Naive B cell (primary cell): ENCODE measurements at regions not wholly inside any gene's neighbourhood (a gene's known extent, or its start where the extent isn't known, plus 50 kb on each side); places are given as distances from the start of the nearest gene placed in this dataset.
"Not testable (repeated sequence)": the region's sequence is repeated elsewhere in the genome, so short reads cannot be mapped to it uniquely, and the experiment has no call there.

ENCODE experiments used
- ATAC-seq, 2 donors: fragments of 150-1000 bp; cut with Tn5 transposase; 2 replicates each; pipeline ENCODE4 v1.10.0; 2021; ENCODE audit warnings: low read depth in 2 of 2, mild to moderate bottlenecking in 2 of 2, moderate library complexity in 2 of 2
- DNase-seq: peaks from one replicate; pipeline ENCODE4 v3.0.0; 2022
- H3K27ac Mint-ChIP-seq, 6 donors: one replicate each; pipeline ENCODE4 v1.8.0; 2020 to 2022; ENCODE audit warnings: mild to moderate bottlenecking in 6 of 6, mixed read lengths in 6 of 6, moderate library complexity in 5 of 6, inconsistent platforms in 2 of 6
- H3K27me3 Mint-ChIP-seq, 3 donors: one replicate each; pipeline ENCODE4 v1.8.0; 2021 to 2022; ENCODE audit warnings: mixed read lengths in 3 of 3, mild to moderate bottlenecking in 1 of 3
- H3K36me3 Mint-ChIP-seq, 2 donors: one replicate each; pipeline ENCODE4 v1.8.0; 2020 to 2022; ENCODE audit warnings: mixed read lengths in 2 of 2, inconsistent platforms in 1 of 2, mild to moderate bottlenecking in 1 of 2
- H3K4me1 Mint-ChIP-seq, 3 donors: one replicate each; pipeline ENCODE4 v1.8.0; 2020 to 2022; ENCODE audit warnings: mixed read lengths in 3 of 3, inconsistent platforms in 1 of 3, mild to moderate bottlenecking in 1 of 3, moderate library complexity in 1 of 3
- H3K4me3 Mint-ChIP-seq, 8 donors: one replicate each; pipeline ENCODE4 v1.8.0; 2020 to 2022; ENCODE audit warnings: mild to moderate bottlenecking in 8 of 8, mixed read lengths in 8 of 8, moderate library complexity in 8 of 8, inconsistent platforms in 2 of 8
- H3K9me3 Mint-ChIP-seq, 7 donors: one replicate each; pipeline ENCODE4 v1.8.0; 2020 to 2022; ENCODE audit warnings: mixed read lengths in 7 of 7, mild to moderate bottlenecking in 5 of 7, inconsistent platforms in 2 of 7, moderate library complexity in 1 of 7

GRCh38 chr1:143326662-143327061, 645.1 kb downstream of the FAM72C start:
- H3K27me3 Mint-ChIP-seq, H3K27ac Mint-ChIP-seq, H3K4me3 Mint-ChIP-seq, DNase-seq, H3K36me3 Mint-ChIP-seq, ATAC-seq, H3K4me1 Mint-ChIP-seq, H3K9me3 Mint-ChIP-seq: not testable (repeated sequence)

- Mint-ChIP-seq H3K9me3 (peaks cover 9 to 20% (median 16%) of the 10 kb centered on the region in 7 donors), H3K27me3 (peaks cover 8 to 20% (median 13%) of the 10 kb centered on the region in 3 donors), H3K36me3 (peaks cover 14 to 21% of the 10 kb centered on the region in 2 donors), H3K27ac (peak overlapping the region in 1 of 6 donors; percentile 92)
- not testable (repeated sequence) for H3K4me3 Mint-ChIP-seq, DNase-seq, H3K4me1 Mint-ChIP-seq, ATAC-seq
Measured at GRCh38 chr1:143311154-143311553, 660.6 kb downstream of the FAM72C start.
